T47D (cell line): ENCODE measurements at regions not wholly inside any gene's neighbourhood (a gene's known extent, or its start where the extent isn't known, plus 50 kb on each side); places are given as distances from the start of the nearest gene placed in this dataset.

Experiments
- DNase-seq, 2 experiments: peaks; one replicate each; pipeline versions ENCODE4 v3.0.0 to v3.0.0-alpha.2; 2011 to 2012; ENCODE audit warnings: low read depth in 1 of 2, low spot score in 1 of 2
- JUND ChIP-seq: IDR thresholded peaks from 2 replicates; pipeline ENCODE4 v1.6.1; 2012; ENCODE audit warnings: low read depth
- in situ Hi-C: cut with HindIII; loops from 2 replicates; pipeline ENCODE4 v1.10.0; 2016; ENCODE audit warnings: low sequenced_read_pairs, low pct_unique_long_range_greater_than_20kb

DNA sequence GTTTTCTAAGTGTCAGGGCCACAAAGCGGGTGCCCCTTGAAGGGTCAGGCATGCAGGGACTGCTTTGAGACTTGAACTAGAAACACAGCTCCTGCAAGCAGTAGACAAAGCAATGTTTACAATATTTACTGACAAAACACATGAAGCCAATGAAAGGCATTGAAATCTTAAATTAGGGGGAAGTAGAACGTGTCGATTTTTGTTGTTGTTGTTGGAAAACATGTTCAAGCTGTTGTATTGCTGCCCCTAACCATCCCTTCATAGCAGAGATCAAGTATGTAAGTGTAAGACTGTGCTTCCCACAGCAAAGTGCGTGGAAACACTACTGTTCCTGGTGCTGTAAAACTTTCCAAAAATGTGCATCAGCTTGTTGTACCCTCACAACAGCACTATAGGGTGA lies 131.6 kb upstream of the MGMT start:
- no peak for DNase-seq
- no peak for TF ChIP-seq JUND
- in situ Hi-C loops: no loop called here

- in situ Hi-C loops: no loop called here
- no peak for TF ChIP-seq JUND
- DNase-seq: no peak
These were observed 131.1 kb upstream of the MGMT start for GRCh38 chr10:129335942-129336341.

GRCh38 chr10:129339191-129339590 lies 127.8 kb upstream of the MGMT start:
- in situ Hi-C loops: no loop called here
- no peak for DNase-seq
- TF ChIP-seq JUND: no peak

DNA sequence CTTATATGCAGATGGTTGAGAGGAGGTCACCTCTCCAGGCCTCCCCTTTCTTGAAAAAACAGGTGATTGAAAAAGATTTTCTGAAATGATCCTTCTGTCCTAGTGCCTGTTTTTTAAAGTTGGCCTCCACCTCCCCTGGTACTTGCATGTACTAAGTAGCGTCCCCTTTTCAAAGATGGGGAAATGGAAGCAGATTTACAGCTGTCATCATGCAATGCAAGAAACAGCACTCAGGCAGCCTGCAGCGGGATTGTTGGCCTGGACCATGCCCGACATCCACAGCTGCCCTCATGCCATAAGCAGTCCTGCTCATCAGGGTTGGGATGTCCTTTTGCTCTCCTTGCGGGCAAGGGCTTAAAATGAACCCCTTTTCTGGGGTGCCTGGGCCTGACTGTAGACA lies 127.2 kb upstream of the MGMT start:
- in situ Hi-C loops: no loop called here

GRCh38 chr10:129341087-129341486 lies 126.0 kb upstream of the MGMT start:
- in situ Hi-C loops: no loop called here
- no peak for DNase-seq
- no peak for TF ChIP-seq JUND

More for the DNA sequence above, 127.2 kb upstream of the MGMT start:
- TF ChIP-seq JUND: no peak
- DNase-seq: no peak

- no peak for TF ChIP-seq JUND
- in situ Hi-C loops: no loop called here
- DNase-seq: no peak
These were observed 124.7 kb upstream of the MGMT start for GRCh38 chr10:129342385-129342784.

DNA sequence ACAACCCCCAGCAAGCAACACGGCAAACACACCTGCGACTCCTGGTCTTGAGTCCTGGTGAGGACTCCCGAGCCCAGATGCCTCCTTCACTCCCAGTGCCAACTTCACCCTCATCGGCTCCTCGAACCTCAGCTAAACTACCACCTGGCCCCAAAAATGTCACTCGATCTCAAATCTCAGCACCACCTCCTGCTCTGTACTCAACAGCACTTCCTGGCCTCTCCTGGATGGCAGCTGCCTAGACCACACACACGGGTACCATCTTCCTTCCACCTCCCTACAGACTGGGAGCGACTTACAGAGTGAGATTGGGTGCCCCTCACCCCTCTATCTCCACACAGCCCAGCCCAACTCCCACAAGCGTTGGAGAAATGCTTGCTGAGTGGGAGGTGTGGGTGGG lies 123.9 kb upstream of the MGMT start:
- TF ChIP-seq JUND: no peak
- in situ Hi-C loops: no loop called here
- no peak for DNase-seq

DNA sequence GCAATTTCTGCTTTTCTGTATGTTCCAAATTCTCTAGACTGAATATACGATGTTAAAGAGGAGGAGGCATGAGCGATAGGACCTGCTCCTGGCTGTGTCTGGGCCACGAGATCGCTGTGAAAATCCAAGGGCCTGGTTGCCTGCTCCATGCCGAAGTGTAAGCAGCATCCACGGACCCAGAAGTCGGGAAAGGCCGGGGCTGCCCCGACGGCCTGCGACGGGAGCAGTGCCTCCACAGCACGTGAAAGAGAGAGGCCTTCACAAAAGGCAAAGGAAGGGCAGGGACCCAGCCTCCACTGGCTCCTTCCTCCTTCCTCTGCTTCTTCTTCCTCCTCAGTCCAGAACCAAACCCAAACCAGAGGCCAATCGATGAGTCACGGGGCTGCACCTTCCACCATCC lies 122.9 kb upstream of the MGMT start:
- DNase-seq: no peak
- in situ Hi-C loops: no loop called here
- no peak for TF ChIP-seq JUND

DNA sequence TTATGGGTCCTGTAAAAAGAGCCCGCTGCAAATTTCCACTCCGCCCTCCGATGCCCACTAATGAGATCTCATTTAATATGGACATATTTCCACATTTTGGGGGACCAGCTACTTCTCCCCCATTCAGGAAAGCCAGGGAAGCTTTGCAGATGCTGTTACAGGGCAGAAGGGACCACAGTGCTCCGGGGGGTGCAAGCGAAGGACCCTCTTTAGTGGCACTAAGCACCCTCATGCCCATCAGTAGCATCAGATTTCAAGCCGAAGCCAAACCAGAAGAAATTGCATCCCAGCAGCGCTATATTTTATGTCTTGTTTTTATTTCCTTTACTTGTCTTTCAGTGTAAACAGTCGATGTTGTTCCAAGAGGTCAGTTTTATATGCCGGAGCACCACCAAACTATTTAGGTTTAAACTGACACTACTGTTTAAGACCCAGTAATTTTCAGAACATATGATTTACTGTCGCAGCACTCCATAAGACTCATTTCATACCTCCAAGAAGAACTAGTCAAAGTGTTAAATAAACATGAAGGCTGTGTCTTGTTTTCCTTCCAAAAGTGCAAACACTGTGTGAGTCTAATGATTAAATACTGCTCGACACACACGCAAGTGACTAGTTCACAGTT lies 122.2 kb upstream of the MGMT start:
- in situ Hi-C loops: no loop called here
- no peak for DNase-seq
- no peak for TF ChIP-seq JUND

GRCh38 chr10:129345763-129346162 lies 121.3 kb upstream of the MGMT start:
- TF ChIP-seq JUND: no peak
- in situ Hi-C loops: no loop called here

GRCh38 chr10:129350690-129351089 lies 116.4 kb upstream of the MGMT start:
- DNase-seq: no peak
- in situ Hi-C loops: no loop called here
- no peak for TF ChIP-seq JUND

More at GRCh38 chr10:129345763-129346162, 121.3 kb upstream of the MGMT start:
- no peak for DNase-seq

- no peak for DNase-seq
- in situ Hi-C loops: no loop called here
- TF ChIP-seq JUND: no peak
These were observed 113.9 kb upstream of the MGMT start for GRCh38 chr10:129353101-129353500.

DNA sequence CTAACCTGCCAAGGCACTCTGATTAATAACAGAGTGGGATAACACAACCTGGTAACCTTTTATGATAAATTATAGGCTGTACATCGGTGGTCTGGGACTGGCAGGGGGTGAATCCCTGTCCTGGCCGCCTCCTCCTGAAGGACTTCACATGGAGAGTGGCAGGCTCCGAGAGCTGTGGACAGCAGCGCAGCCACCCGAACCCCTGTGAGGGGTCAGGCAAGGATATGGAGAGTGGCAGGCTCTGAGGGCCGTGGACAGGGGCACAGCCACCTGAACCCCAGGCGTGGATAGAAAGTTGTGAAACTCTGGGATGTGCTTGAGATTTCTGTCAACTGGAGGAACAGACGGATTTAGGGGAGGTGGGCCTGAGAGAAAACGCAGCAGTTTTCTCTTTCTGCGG lies 107.0 kb upstream of the MGMT start:
- no peak for TF ChIP-seq JUND
- in situ Hi-C loops: no loop called here

GRCh38 chr10:129361676-129362376 lies 105.2 kb upstream of the MGMT start:
- DNase-seq: no peak
- no peak for TF ChIP-seq JUND
- in situ Hi-C loops: no loop called here

More for the DNA sequence above, 107.0 kb upstream of the MGMT start:
- no peak for DNase-seq
